Adipocyte (in vitro differentiated cells): ENCODE measurements at regions not wholly inside any gene's neighbourhood (a gene's known extent, or its start where the extent isn't known, plus 50 kb on each side); places are given as distances from the start of the nearest gene placed in this dataset.

Experiments
- DNase-seq: peaks from one replicate; pipeline ENCODE4 v3.0.0-alpha.2; 2015; ENCODE audit warnings: low read depth
- H3K27me3 ChIP-seq: replicated peaks from 2 replicates; pipeline ENCODE4 v1.7.0; 2013; ENCODE audit warnings: mild to moderate bottlenecking, low read length, moderate library complexity; ENCODE audit not compliant: control insufficient read depth, insufficient read depth
- H3K36me3 ChIP-seq: 2 replicates; pipeline ENCODE4 v1.7.0; 2013; ENCODE audit warnings: low read length, mild to moderate bottlenecking, moderate library complexity; ENCODE audit not compliant: control insufficient read depth, insufficient read depth, severe bottlenecking
- H3K4me1 ChIP-seq: 2 replicates; pipeline ENCODE4 v1.7.0; 2013; ENCODE audit warnings: mild to moderate bottlenecking, low read length, moderate library complexity; ENCODE audit not compliant: control insufficient read depth, insufficient read depth
- H3K4me3 ChIP-seq: 2 replicates; pipeline ENCODE4 v1.7.0; 2013; ENCODE audit warnings: mild to moderate bottlenecking, low read length, moderate library complexity
- H3K9ac ChIP-seq: 2 replicates; pipeline ENCODE4 v1.7.0; 2013; ENCODE audit warnings: mild to moderate bottlenecking, low read length, moderate library complexity
- H3K9me3 ChIP-seq: 2 replicates; pipeline ENCODE4 v1.7.0; 2013; ENCODE audit warnings: mild to moderate bottlenecking, low read length, moderate library complexity; ENCODE audit not compliant: control insufficient read depth

- Histone ChIP-seq H3K36me3 (no peaks in the 10 kb centered on the region), H3K4me1 (no peaks in the 10 kb centered on the region), H3K9ac (no peak overlapping the region), H3K4me3 (no peak overlapping the region), H3K27me3 (peaks cover 35% of the 10 kb centered on the region), H3K9me3 (peaks cover 5% of the 10 kb centered on the region)
- DNase-seq: no peak
Measured at GRCh38 chr12:126727218-126728075, 1539.5 kb upstream of the TMEM132C start.

GRCh38 chr12:126734296-126734695 is 1532.7 kb upstream of the TMEM132C start:
- no peaks in the 10 kb centered on the region for H3K9me3 ChIP-seq
- no peaks in the 10 kb centered on the region for H3K36me3 ChIP-seq
- no peak overlapping the region for H3K9ac ChIP-seq
- no peak overlapping the region for H3K4me3 ChIP-seq
- no peaks in the 10 kb centered on the region for H3K4me1 ChIP-seq
- peaks cover 11% of the 10 kb centered on the region for H3K27me3 ChIP-seq
- no peak for DNase-seq

GRCh38 chr12:126734710-126735109 is 1532.3 kb upstream of the TMEM132C start:
- DNase-seq: no peak
- Histone ChIP-seq H3K36me3 (no peaks in the 10 kb centered on the region), H3K4me1 (no peaks in the 10 kb centered on the region), H3K27me3 (peaks cover 11% of the 10 kb centered on the region), H3K4me3 (no peak overlapping the region), H3K9ac (no peak overlapping the region), H3K9me3 (no peaks in the 10 kb centered on the region)

- H3K9me3 ChIP-seq: no peaks in the 10 kb centered on the region
- no peak overlapping the region for H3K4me3 ChIP-seq
Measured at GRCh38 chr12:126741536-126742240, 1525.3 kb upstream of the TMEM132C start.

GRCh38 chr12:126742241-126742641 is 1524.7 kb upstream of the TMEM132C start:
- no peaks in the 10 kb centered on the region for H3K27me3 ChIP-seq
- DNase-seq: no peak
- no peak overlapping the region for H3K9ac ChIP-seq
- H3K4me3 ChIP-seq: no peak overlapping the region
- no peaks in the 10 kb centered on the region for H3K9me3 ChIP-seq
- H3K36me3 ChIP-seq: no peaks in the 10 kb centered on the region
- H3K4me1 ChIP-seq: no peaks in the 10 kb centered on the region

More at GRCh38 chr12:126741536-126742240, 1525.3 kb upstream of the TMEM132C start:
- DNase-seq: no peak
- no peaks in the 10 kb centered on the region for H3K4me1 ChIP-seq
- H3K36me3 ChIP-seq: no peaks in the 10 kb centered on the region
- no peaks in the 10 kb centered on the region for H3K27me3 ChIP-seq
- H3K9ac ChIP-seq: no peak overlapping the region

- Histone ChIP-seq H3K9ac (no peak overlapping the region), H3K9me3 (no peaks in the 10 kb centered on the region), H3K27me3 (no peaks in the 10 kb centered on the region), H3K4me1 (no peaks in the 10 kb centered on the region), H3K36me3 (no peaks in the 10 kb centered on the region), H3K4me3 (no peak overlapping the region)
- DNase-seq: peak; percentile 27
Measured at GRCh38 chr12:126747530-126748149, 1519.3 kb upstream of the TMEM132C start.

GRCh38 chr12:126752021-126752420 is 1514.9 kb upstream of the TMEM132C start:
- Histone ChIP-seq H3K4me3 (no peak overlapping the region), H3K9ac (no peak overlapping the region), H3K36me3 (no peaks in the 10 kb centered on the region), H3K9me3 (no peaks in the 10 kb centered on the region), H3K27me3 (no peaks in the 10 kb centered on the region), H3K4me1 (no peaks in the 10 kb centered on the region)
- no peak for DNase-seq

GRCh38 chr12:126757326-126757725 is 1509.6 kb upstream of the TMEM132C start:
- Histone ChIP-seq H3K9me3 (peaks cover 2% of the 10 kb centered on the region), H3K4me1 (no peaks in the 10 kb centered on the region), H3K36me3 (no peaks in the 10 kb centered on the region), H3K9ac (no peak overlapping the region), H3K27me3 (no peaks in the 10 kb centered on the region), H3K4me3 (no peak overlapping the region)
- DNase-seq: no peak

GRCh38 chr12:126760092-126760491 is 1506.9 kb upstream of the TMEM132C start:
- Histone ChIP-seq H3K4me1 (no peaks in the 10 kb centered on the region), H3K9ac (no peak overlapping the region), H3K9me3 (peaks cover 27% of the 10 kb centered on the region), H3K4me3 (no peak overlapping the region), H3K27me3 (no peaks in the 10 kb centered on the region), H3K36me3 (no peaks in the 10 kb centered on the region)
- DNase-seq: no peak

- Histone ChIP-seq H3K4me1 (no peaks in the 10 kb centered on the region), H3K9ac (no peak overlapping the region), H3K4me3 (no peak overlapping the region), H3K36me3 (no peaks in the 10 kb centered on the region), H3K9me3 (peaks cover 28% of the 10 kb centered on the region), H3K27me3 (no peaks in the 10 kb centered on the region)
- DNase-seq: no peak
Measured at GRCh38 chr12:126761420-126761819, 1505.5 kb upstream of the TMEM132C start.

- no peaks in the 10 kb centered on the region for H3K4me1 ChIP-seq
- peaks cover 28% of the 10 kb centered on the region for H3K9me3 ChIP-seq
- no peak for DNase-seq
Measured at GRCh38 chr12:126762150-126762549, 1504.8 kb upstream of the TMEM132C start.

More at GRCh38 chr12:126762150-126762549, 1504.8 kb upstream of the TMEM132C start:
- Histone ChIP-seq H3K36me3 (no peaks in the 10 kb centered on the region), H3K9ac (no peak overlapping the region), H3K27me3 (no peaks in the 10 kb centered on the region), H3K4me3 (no peak overlapping the region)
